ENCODE measurements at regions not wholly inside any gene's neighbourhood (a gene's known extent, or its start where the extent isn't known, plus 50 kb on each side); places are given as distances from the start of the nearest gene placed in this dataset.

DNA sequence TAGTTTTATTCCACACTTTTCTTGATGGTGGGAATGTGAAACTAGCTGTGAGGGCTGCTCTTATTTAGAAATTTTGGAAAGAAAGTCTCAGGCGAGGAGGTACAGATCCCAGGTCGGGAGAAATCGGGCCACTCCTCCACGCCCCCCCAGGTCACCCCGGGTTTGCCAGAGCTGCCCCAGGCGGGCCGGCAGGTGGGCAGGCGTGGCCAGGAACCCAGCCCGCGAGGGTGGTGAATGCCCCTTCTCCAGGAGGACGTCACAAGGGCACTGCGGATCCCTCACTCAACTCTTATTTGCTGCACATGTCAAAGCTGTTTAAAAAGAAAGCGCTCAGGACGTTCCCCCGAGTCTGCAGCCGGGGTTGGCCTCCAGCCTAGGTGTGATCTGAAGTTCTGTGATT is 60.5 kb upstream of the SLCO4A1 start:
- Histone ChIP-seq H3K27ac (ENCODE audit: low read length) (peak overlapping the region; percentile 72), H3K36me3 (ENCODE audit: control insufficient read depth, insufficient read depth, low read length) (no peaks in the 10 kb centered on the region), H3K4me3 (ENCODE audit: low read depth in 2 of 2, low read length in 2 of 2) (peak overlapping the region; percentile 1 to 35; a peak in 2 of 4 replicates), H3K4me1 (ENCODE audit: control insufficient read depth, insufficient read depth, low read length) (peaks cover 48% of the 10 kb centered on the region), H3K27me3 (ENCODE audit: control insufficient read depth, insufficient read depth, low read length) (no peaks in the 10 kb centered on the region), H3K9me3 (ENCODE audit: control insufficient read depth, insufficient read depth, low read depth, low read length) (no peaks in the 10 kb centered on the region)
- no peak for DNase-seq (ENCODE audit: low read depth, low spot score)
- no TSS peak for BruUV-seq (replicated peaks)
- in situ Hi-C loops (cut with HindIII; ENCODE audit: low pct_unique_long_range_greater_than_20kb, low sequenced_read_pairs): no loop called here
- intact Hi-C loops (cut with micrococcal nuclease; ENCODE audit: unreplicated experiment): no loop called here
- ATAC-seq: 0 out of 2 replicates have a peak, but pooled peaks have one; percentile 17
- no peak for TF ChIP-seq POLR2AphosphoS5 (IDR thresholded peaks at IDR 0.05; ENCODE audit: low read depth, low read length)
- no peak for TF ChIP-seq TCF7L2 (IDR thresholded peaks at IDR 0.05; ENCODE audit: low read depth, low read length)
- CTCF ChIA-PET: interaction anchor here (0.5 to 0.9 kb wide), 2 partner anchors 43 to 87 kb away, joined by 6 to 7 read pairs; no protein-coding TSS in a partner anchor
- POLR2A ChIA-PET: no interaction called here

DNA sequence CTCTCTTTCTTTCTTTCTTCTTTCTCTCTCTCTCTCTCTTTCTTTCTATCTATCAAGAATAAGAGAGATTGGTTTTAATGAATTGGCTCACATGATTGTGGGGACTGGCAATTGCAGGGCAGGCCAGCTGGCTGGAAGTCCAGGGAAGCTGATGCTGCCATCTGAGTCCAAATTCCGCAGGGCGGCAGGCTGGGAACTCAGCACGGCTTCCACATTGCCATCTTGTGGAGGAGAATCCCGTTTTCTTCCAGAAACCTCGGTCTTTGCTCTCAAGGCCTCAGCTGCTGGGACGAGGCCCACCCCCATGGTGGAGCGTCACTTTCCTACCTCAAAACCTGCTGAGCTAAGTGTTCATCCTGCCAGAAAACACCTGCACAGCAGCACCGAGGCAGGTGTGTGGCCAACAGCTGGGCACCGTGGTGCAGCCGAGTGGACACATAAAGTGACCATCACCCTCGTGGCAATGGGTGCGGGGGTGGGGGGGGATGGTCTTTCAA is 58.8 kb upstream of the SLCO4A1 start:
- Histone ChIP-seq H3K27ac (ENCODE audit: low read length) (peak overlapping the region; percentile 59; the same call in 1 of the 2 replicates), H3K4me1 (ENCODE audit: control insufficient read depth, insufficient read depth, low read length) (peaks cover 53% of the 10 kb centered on the region), H3K36me3 (ENCODE audit: control insufficient read depth, insufficient read depth, low read length) (no peaks in the 10 kb centered on the region), H3K27me3 (ENCODE audit: control insufficient read depth, insufficient read depth, low read length) (no peaks in the 10 kb centered on the region), H3K4me3 (ENCODE audit: low read depth in 2 of 2, low read length in 2 of 2) (no peak overlapping the region), H3K9me3 (ENCODE audit: control insufficient read depth, insufficient read depth, low read depth, low read length) (no peaks in the 10 kb centered on the region)
- BruUV-seq (replicated peaks): no TSS peak
- TF ChIP-seq TCF7L2 (IDR thresholded peaks at IDR 0.05; ENCODE audit: low read depth, low read length) (no peak), SIN3A (IDR thresholded peaks at IDR 0.05; ENCODE audit: borderline replicate concordance, insufficient read depth, low read depth, low read length) (no peak), POLR2AphosphoS5 (IDR thresholded peaks at IDR 0.05; ENCODE audit: low read depth, low read length) (no peak)
- TF ChIP-seq, protein P1, sequence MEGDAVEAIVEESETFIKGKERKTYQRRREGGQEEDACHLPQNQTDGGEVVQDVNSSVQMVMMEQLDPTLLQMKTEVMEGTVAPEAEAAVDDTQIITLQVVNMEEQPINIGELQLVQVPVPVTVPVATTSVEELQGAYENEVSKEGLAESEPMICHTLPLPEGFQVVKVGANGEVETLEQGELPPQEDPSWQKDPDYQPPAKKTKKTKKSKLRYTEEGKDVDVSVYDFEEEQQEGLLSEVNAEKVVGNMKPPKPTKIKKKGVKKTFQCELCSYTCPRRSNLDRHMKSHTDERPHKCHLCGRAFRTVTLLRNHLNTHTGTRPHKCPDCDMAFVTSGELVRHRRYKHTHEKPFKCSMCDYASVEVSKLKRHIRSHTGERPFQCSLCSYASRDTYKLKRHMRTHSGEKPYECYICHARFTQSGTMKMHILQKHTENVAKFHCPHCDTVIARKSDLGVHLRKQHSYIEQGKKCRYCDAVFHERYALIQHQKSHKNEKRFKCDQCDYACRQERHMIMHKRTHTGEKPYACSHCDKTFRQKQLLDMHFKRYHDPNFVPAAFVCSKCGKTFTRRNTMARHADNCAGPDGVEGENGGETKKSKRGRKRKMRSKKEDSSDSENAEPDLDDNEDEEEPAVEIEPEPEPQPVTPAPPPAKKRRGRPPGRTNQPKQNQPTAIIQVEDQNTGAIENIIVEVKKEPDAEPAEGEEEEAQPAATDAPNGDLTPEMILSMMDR (IDR thresholded peaks at IDR 0.05): no peak
- TF ChIP-seq, protein P2, sequence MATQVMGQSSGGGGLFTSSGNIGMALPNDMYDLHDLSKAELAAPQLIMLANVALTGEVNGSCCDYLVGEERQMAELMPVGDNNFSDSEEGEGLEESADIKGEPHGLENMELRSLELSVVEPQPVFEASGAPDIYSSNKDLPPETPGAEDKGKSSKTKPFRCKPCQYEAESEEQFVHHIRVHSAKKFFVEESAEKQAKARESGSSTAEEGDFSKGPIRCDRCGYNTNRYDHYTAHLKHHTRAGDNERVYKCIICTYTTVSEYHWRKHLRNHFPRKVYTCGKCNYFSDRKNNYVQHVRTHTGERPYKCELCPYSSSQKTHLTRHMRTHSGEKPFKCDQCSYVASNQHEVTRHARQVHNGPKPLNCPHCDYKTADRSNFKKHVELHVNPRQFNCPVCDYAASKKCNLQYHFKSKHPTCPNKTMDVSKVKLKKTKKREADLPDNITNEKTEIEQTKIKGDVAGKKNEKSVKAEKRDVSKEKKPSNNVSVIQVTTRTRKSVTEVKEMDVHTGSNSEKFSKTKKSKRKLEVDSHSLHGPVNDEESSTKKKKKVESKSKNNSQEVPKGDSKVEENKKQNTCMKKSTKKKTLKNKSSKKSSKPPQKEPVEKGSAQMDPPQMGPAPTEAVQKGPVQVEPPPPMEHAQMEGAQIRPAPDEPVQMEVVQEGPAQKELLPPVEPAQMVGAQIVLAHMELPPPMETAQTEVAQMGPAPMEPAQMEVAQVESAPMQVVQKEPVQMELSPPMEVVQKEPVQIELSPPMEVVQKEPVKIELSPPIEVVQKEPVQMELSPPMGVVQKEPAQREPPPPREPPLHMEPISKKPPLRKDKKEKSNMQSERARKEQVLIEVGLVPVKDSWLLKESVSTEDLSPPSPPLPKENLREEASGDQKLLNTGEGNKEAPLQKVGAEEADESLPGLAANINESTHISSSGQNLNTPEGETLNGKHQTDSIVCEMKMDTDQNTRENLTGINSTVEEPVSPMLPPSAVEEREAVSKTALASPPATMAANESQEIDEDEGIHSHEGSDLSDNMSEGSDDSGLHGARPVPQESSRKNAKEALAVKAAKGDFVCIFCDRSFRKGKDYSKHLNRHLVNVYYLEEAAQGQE (IDR thresholded peaks at IDR 0.05; ENCODE audit: insufficient read depth in 1 of 2, low read depth in 2 of 2, low read length in 1 of 2): no peak
- in situ Hi-C loops (cut with HindIII; ENCODE audit: low pct_unique_long_range_greater_than_20kb, low sequenced_read_pairs): no loop called here
- ATAC-seq: no peak
- intact Hi-C loops (cut with micrococcal nuclease; ENCODE audit: unreplicated experiment): no loop called here
- ChIA-PET CTCF (interaction anchor here (0.7 kb wide), 1 partner anchor 16 kb away, joined by 7 read pairs; no protein-coding TSS in a partner anchor), POLR2A (no interaction called here)
- DNase-seq (ENCODE audit: low read depth, low spot score): no peak

DNA sequence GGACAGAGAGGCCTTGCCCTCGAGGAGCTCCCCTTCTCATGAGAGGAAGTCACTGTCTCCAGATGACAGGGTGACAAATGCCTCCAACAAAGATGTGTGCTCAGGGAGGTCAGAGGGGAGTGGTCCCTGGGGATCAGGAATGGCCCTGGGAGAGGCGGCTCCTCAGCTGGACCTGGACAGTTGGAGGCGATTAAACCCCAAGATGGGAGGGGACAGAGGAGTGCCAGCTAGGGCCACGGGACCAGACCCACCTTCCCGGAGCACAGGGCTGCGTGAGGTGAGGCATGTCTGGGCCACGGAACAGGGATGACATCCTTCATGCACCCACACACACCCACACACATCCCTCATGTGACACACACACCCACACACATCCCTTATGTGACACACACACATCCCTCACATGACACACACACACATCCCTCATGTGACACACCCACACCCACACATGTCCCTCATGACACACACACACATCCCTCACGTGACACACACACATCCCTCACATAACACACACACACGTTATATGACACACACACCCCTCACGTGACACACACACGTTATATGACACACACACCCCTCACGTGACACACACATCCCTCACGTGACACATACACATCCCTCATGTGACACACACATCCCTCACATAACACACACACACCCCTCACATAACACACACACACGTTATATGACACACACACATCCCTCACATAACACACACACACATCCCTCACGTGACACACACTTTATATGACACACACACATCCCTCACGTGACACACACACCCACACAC is 57.4 kb upstream of the SLCO4A1 start:
- Histone ChIP-seq H3K27me3 (ENCODE audit: control insufficient read depth, insufficient read depth, low read length) (no peaks in the 10 kb centered on the region), H3K27ac (ENCODE audit: low read length) (peak overlapping the region; percentile 69; the same call in 1 of the 2 replicates), H3K4me1 (ENCODE audit: control insufficient read depth, insufficient read depth, low read length) (peaks cover 61% of the 10 kb centered on the region), H3K9me3 (ENCODE audit: control insufficient read depth, insufficient read depth, low read depth, low read length) (no peaks in the 10 kb centered on the region), H3K4me3 (ENCODE audit: low read depth in 2 of 2, low read length in 2 of 2) (no peak overlapping the region), H3K36me3 (ENCODE audit: control insufficient read depth, insufficient read depth, low read length) (no peaks in the 10 kb centered on the region)
- BruUV-seq (replicated peaks): no TSS peak
- DNase-seq (ENCODE audit: low read depth, low spot score): no peak
- POLR2A ChIA-PET: no interaction called here
- no peak for ATAC-seq
- intact Hi-C loops (cut with micrococcal nuclease; ENCODE audit: unreplicated experiment) (no loop called here), in situ Hi-C loops (cut with HindIII; ENCODE audit: low pct_unique_long_range_greater_than_20kb, low sequenced_read_pairs) (no loop called here)
- CTCF ChIA-PET: no interaction called here
- TF ChIP-seq, protein P2 (IDR thresholded peaks at IDR 0.05; ENCODE audit: insufficient read depth in 1 of 2, low read depth in 2 of 2, low read length in 1 of 2): no peak
- TF ChIP-seq TCF7L2 (IDR thresholded peaks at IDR 0.05; ENCODE audit: low read depth, low read length): no peak
- TF ChIP-seq SIN3A (IDR thresholded peaks at IDR 0.05; ENCODE audit: borderline replicate concordance, insufficient read depth, low read depth, low read length): no peak
- no peak for TF ChIP-seq POLR2AphosphoS5 (IDR thresholded peaks at IDR 0.05; ENCODE audit: low read depth, low read length)
